ENCODE measurements at regions not wholly inside any gene's neighbourhood (a gene's known extent, or its start where the extent isn't known, plus 50 kb on each side); places are given as distances from the start of the nearest gene placed in this dataset.

GRCh38 chr7:157470701-157471131, 133.9 kb downstream of the DNAJB6 start:
- no peaks in the 10 kb centered on the region for H3K36me3 ChIP-seq (ENCODE audit: low read depth)
- H3K9me3 ChIP-seq (ENCODE audit: severe bottlenecking), result no peaks in the 10 kb centered on the region
- no peak overlapping the region for H3K27ac ChIP-seq (ENCODE audit: poor library complexity, severe bottlenecking)
- no peaks in the 10 kb centered on the region for H3K27me3 ChIP-seq (ENCODE audit: insufficient read depth, poor library complexity, severe bottlenecking)
- no peak for DNase-seq (ENCODE audit: low spot score)
- TF ChIP-seq, protein P1, sequence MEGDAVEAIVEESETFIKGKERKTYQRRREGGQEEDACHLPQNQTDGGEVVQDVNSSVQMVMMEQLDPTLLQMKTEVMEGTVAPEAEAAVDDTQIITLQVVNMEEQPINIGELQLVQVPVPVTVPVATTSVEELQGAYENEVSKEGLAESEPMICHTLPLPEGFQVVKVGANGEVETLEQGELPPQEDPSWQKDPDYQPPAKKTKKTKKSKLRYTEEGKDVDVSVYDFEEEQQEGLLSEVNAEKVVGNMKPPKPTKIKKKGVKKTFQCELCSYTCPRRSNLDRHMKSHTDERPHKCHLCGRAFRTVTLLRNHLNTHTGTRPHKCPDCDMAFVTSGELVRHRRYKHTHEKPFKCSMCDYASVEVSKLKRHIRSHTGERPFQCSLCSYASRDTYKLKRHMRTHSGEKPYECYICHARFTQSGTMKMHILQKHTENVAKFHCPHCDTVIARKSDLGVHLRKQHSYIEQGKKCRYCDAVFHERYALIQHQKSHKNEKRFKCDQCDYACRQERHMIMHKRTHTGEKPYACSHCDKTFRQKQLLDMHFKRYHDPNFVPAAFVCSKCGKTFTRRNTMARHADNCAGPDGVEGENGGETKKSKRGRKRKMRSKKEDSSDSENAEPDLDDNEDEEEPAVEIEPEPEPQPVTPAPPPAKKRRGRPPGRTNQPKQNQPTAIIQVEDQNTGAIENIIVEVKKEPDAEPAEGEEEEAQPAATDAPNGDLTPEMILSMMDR (IDR thresholded peaks at IDR 0.05; ENCODE audit: poor library complexity, severe bottlenecking), result no peak
- no peaks in the 10 kb centered on the region for H3K4me1 ChIP-seq (ENCODE audit: insufficient read depth, poor library complexity, severe bottlenecking)
- no peak overlapping the region for H3K4me3 ChIP-seq (ENCODE audit: severe bottlenecking)
- ATAC-seq (ENCODE audit: low read depth), result no peak

GRCh38 chr7:157471259-157472125, 134.7 kb downstream of the DNAJB6 start:
- H3K9me3 ChIP-seq (ENCODE audit: severe bottlenecking), result no peaks in the 10 kb centered on the region
- H3K4me1 ChIP-seq (ENCODE audit: insufficient read depth, poor library complexity, severe bottlenecking), result no peaks in the 10 kb centered on the region
- ATAC-seq (ENCODE audit: low read depth) (no peak), DNase-seq (ENCODE audit: low spot score) (no peak)
- no peak overlapping the region for H3K4me3 ChIP-seq (ENCODE audit: severe bottlenecking)
- H3K27me3 ChIP-seq (ENCODE audit: insufficient read depth, poor library complexity, severe bottlenecking), result no peaks in the 10 kb centered on the region
- no peaks in the 10 kb centered on the region for H3K36me3 ChIP-seq (ENCODE audit: low read depth)
- TF ChIP-seq, protein P1 (IDR thresholded peaks at IDR 0.05; ENCODE audit: poor library complexity, severe bottlenecking), result no peak
- no peak overlapping the region for H3K27ac ChIP-seq (ENCODE audit: poor library complexity, severe bottlenecking)

DNA sequence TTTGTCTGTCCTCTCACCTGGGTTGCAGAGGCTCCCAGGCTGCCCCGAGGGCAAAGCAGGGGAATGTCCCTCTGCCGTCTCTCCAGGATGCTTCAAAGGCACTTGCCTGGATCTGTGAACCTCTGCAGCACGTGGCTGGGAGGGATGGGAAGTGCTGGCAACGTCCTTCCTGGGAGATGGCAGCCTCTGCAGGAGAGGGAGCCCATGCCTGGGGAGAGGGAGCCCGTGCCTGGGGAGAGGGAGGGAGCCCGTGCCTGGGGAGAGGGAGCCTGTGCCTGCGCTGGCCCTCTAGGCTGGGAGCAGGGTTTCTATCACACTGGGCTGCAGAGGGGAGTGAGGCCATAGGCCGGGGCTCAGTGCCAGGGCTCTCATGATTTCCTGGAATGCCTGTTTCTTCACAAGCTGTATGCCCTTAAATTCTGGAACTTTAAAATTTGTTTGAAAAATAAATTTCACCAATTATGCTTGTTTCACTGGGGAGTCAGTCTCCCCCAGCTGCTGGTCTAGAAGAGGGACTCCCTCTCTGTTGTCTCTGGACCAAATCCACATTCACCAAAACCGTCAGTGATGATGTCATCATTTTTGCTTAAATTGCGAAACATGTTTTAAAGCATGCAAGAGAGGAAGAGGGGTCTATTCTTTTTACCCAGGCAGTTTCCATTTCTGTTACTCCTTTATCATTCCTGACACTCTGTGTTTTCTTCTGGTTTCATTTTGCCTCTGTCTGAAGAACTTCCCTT, 135.7 kb downstream of the DNAJB6 start:
- Histone ChIP-seq H3K27me3 (ENCODE audit: insufficient read depth, poor library complexity, severe bottlenecking) (no peaks in the 10 kb centered on the region), H3K4me1 (ENCODE audit: insufficient read depth, poor library complexity, severe bottlenecking) (no peaks in the 10 kb centered on the region), H3K9me3 (ENCODE audit: severe bottlenecking) (no peaks in the 10 kb centered on the region), H3K27ac (ENCODE audit: poor library complexity, severe bottlenecking) (no peak overlapping the region), H3K36me3 (ENCODE audit: low read depth) (no peaks in the 10 kb centered on the region), H3K4me3 (ENCODE audit: severe bottlenecking) (no peak overlapping the region)
- no peak for ATAC-seq (ENCODE audit: low read depth)
- no peak for DNase-seq (ENCODE audit: low spot score)
- TF ChIP-seq, protein P1 (IDR thresholded peaks at IDR 0.05; ENCODE audit: poor library complexity, severe bottlenecking), result no peak

DNA sequence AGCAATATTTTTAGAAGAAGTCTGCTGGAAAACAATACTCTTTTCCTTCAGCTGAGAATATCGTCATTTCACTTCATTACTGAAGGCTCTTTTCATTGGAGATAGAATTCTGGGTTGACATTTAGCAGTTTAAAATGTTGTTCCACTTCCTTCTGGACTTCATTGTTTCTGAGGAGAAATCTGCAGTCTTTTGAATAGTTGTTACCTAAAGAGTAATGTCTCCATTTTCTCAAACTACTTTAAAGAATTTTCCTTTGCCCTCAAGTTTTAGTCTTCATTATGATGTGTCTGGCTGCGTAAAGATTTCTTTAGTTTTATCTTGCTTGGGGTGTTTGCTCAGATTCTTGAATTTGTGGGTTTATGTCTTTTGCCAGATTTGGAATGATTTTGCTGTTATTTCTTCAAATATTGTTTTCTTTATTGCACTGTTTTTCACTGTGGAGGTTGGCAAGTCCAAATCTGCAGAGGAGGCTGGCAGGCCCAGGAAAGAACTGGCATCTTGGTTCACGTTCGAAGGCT, 136.3 kb downstream of the DNAJB6 start:
- TF ChIP-seq, protein P1 (IDR thresholded peaks at IDR 0.05; ENCODE audit: poor library complexity, severe bottlenecking), result no peak
- Histone ChIP-seq H3K27me3 (ENCODE audit: insufficient read depth, poor library complexity, severe bottlenecking) (no peaks in the 10 kb centered on the region), H3K9me3 (ENCODE audit: severe bottlenecking) (no peaks in the 10 kb centered on the region), H3K36me3 (ENCODE audit: low read depth) (no peaks in the 10 kb centered on the region), H3K27ac (ENCODE audit: poor library complexity, severe bottlenecking) (no peak overlapping the region), H3K4me3 (ENCODE audit: severe bottlenecking) (no peak overlapping the region), H3K4me1 (ENCODE audit: insufficient read depth, poor library complexity, severe bottlenecking) (no peaks in the 10 kb centered on the region)
- ATAC-seq (ENCODE audit: low read depth) (no peak), DNase-seq (ENCODE audit: low spot score) (no peak)
